22Rv1 (cell line): ENCODE measurements at regions not wholly inside any gene's neighbourhood (a gene's known extent, or its start where the extent isn't known, plus 50 kb on each side); places are given as distances from the start of the nearest gene placed in this dataset.

Source experiments
- CTCF ChIP-seq: fragments of 450-650 bp; IDR thresholded peaks from 2 replicates; pipeline ENCODE4 v1.5.1; 2017; ENCODE audit warnings: mild to moderate bottlenecking
- ZFX ChIP-seq: fragments of 450-650 bp; IDR thresholded peaks from 2 replicates; pipeline ENCODE4 v1.6.1; 2017; ENCODE audit warnings: antibody characterized with exemption, borderline replicate concordance

- TF ChIP-seq CTCF, result no peak
- TF ChIP-seq ZFX, result no peak
Measured at GRCh38 chr9:80052830-80053229, 481.1 kb downstream of the TLE4 start.
